HG03520 (cell line): ENCODE measurements at regions not wholly inside any gene's neighbourhood (a gene's known extent, or its start where the extent isn't known, plus 50 kb on each side); places are given as distances from the start of the nearest gene placed in this dataset.

ENCODE experiments used
- ATAC-seq: cut with Tn5 transposase; IDR thresholded peaks from one replicate; pipeline ENCODE4 v1.9.1; 2021; ENCODE audit warnings: mild to moderate bottlenecking, moderate library complexity; ENCODE audit not compliant: unreplicated experiment

GRCh38 chr21:16011719-16012118, 281.9 kb downstream of the USP25 start:
- no peak for ATAC-seq

- no peak for ATAC-seq
These were observed 283.8 kb downstream of the USP25 start for GRCh38 chr21:16013570-16013969.

- no peak for ATAC-seq
These were observed 291.1 kb downstream of the USP25 start for GRCh38 chr21:16020878-16021277.

- ATAC-seq: no peak
These were observed 292.3 kb downstream of the USP25 start for GRCh38 chr21:16022116-16022515.

- ATAC-seq: no peak
These were observed 293.1 kb downstream of the USP25 start for GRCh38 chr21:16022921-16023320.

GRCh38 chr21:16028142-16028541, 298.4 kb downstream of the USP25 start:
- no peak for ATAC-seq

GRCh38 chr21:16028941-16029464, 299.2 kb downstream of the USP25 start:
- no peak for ATAC-seq

- no peak for ATAC-seq
These were observed 303.4 kb downstream of the USP25 start for GRCh38 chr21:16033193-16033592.

- ATAC-seq: no peak
These were observed 304.8 kb downstream of the USP25 start for GRCh38 chr21:16034446-16035190.

- no peak for ATAC-seq
These were observed 307.7 kb downstream of the USP25 start for GRCh38 chr21:16037421-16037955.

GRCh38 chr21:16040601-16041000, 310.8 kb downstream of the USP25 start:
- ATAC-seq: no peak

GRCh38 chr21:16044676-16045075, 314.9 kb downstream of the USP25 start:
- ATAC-seq: no peak

- no peak for ATAC-seq
These were observed 317.0 kb downstream of the USP25 start for GRCh38 chr21:16046656-16047330.

- no peak for ATAC-seq
These were observed 318.1 kb downstream of the USP25 start for GRCh38 chr21:16047904-16048303.

- no peak for ATAC-seq
These were observed 325.2 kb downstream of the USP25 start for GRCh38 chr21:16055014-16055413.

- no peak for ATAC-seq
These were observed 329.1 kb downstream of the USP25 start for GRCh38 chr21:16058896-16059295.

- ATAC-seq: no peak
These were observed 330.2 kb downstream of the USP25 start for GRCh38 chr21:16059981-16060380.

GRCh38 chr21:16061194-16061593, 331.4 kb downstream of the USP25 start:
- ATAC-seq: no peak

GRCh38 chr21:16069178-16070112, 339.7 kb downstream of the USP25 start:
- no peak for ATAC-seq

GRCh38 chr21:16070207-16070651, 340.4 kb downstream of the USP25 start:
- ATAC-seq: no peak

- no peak for ATAC-seq
These were observed 341.3 kb downstream of the USP25 start for GRCh38 chr21:16071092-16071491.
